Thyroid gland (tissue), 4 donors: ENCODE measurements at regions not wholly inside any gene's neighbourhood (a gene's known extent, or its start where the extent isn't known, plus 50 kb on each side); places are given as distances from the start of the nearest gene placed in this dataset.

Experiments used
- DNase-seq, 2 donors: peaks; one replicate each; pipeline ENCODE4 v3.0.0-alpha.2; 2019
- H3K27ac ChIP-seq, 3 donors: fragments of 200-600 bp; sonication (generic); 1 replicate in 2 of 3; 2 replicates in 1 of 3; pipeline ENCODE4 v1.5.1; 2016 to 2019; ENCODE audit warnings: mild to moderate bottlenecking in 1 of 3, moderate library complexity in 1 of 3
- H3K27me3 ChIP-seq: fragments of 200-600 bp; sonication (generic); one replicate; pipeline ENCODE4 v1.5.1; 2019
- H3K36me3 ChIP-seq, 2 donors: fragments of 200-600 bp; sonication (generic); one replicate each; pipeline ENCODE4 v1.5.1; 2016 to 2019
- H3K4me1 ChIP-seq, 2 donors: fragments of 200-600 bp; sonication (generic); one replicate each; pipeline ENCODE4 v1.5.1; 2017 to 2019
- H3K4me3 ChIP-seq, 3 donors: fragments of 200-600 bp; sonication (generic); replicated peaks in 1 of 3; 1 replicate in 2 of 3; 2 replicates in 1 of 3; pipeline ENCODE4 v1.5.1; 2016; ENCODE audit warnings: mild to moderate bottlenecking in 1 of 3
- H3K9me3 ChIP-seq: fragments of 200-600 bp; sonication (generic); one replicate; pipeline ENCODE4 v1.5.1; 2017
- CTCF ChIP-seq, 6 experiments: fragments of 200-600 bp in 3 of 6; fragments of 450-650 bp in 3 of 6; sonication (generic) in 3 of 6; IDR thresholded peaks; one replicate each; pipeline ENCODE4 v1.5.1; 2016 to 2019; ENCODE audit warnings: antibody characterized with exemption in 6 of 6, mild to moderate bottlenecking in 2 of 6, inconsistent platforms in 1 of 6, moderate library complexity in 1 of 6
- POLR2A ChIP-seq, 2 donors: fragments of 450-650 bp; IDR thresholded peaks; one replicate each; pipeline ENCODE4 v1.6.1; 2017; ENCODE audit warnings: antibody characterized with exemption in 2 of 2, mild to moderate bottlenecking in 2 of 2, moderate library complexity in 1 of 2
- WGBS, 2 donors: methylation state at CpG; one replicate each; pipeline ENCODE4 v1.1.5; 2017; 5-methylcytosine and 5-hydroxymethylcytosine counted together
- intact Hi-C: fragments of 100-400 bp; cut with DNase I; formaldehyde crosslinking; loops from one replicate; pipeline ENCODE4 v1.15.1; 2023

- Histone ChIP-seq H3K27me3 (no peaks in the 10 kb centered on the region), H3K36me3 (no peaks in the 10 kb centered on the region), H3K4me1 (peaks cover 0 to 10% of the 10 kb centered on the region in 2 donors), H3K9me3 (no peaks in the 10 kb centered on the region), H3K27ac (no peak overlapping the region), H3K4me3 (no peak overlapping the region)
- WGBS, 2 donors = 77 to 88% methylated on average over 4 of the region's 4 CpGs
- no peak for TF ChIP-seq POLR2A (IDR thresholded peaks at IDR 0.05)
- DNase-seq = no peak
- intact Hi-C loops = no loop called here
Observed at GRCh38 chr15:70499791-70500190, 263.6 kb downstream of the UACA start.

GRCh38 chr15:70498096-70498626 is 265.2 kb downstream of the UACA start:
- no peaks in the 10 kb centered on the region for H3K27me3 ChIP-seq
- no peak overlapping the region for H3K4me3 ChIP-seq
- DNase-seq = no peak
- H3K4me1 ChIP-seq = no peaks in the 10 kb centered on the region
- no peak overlapping the region for H3K27ac ChIP-seq
- TF ChIP-seq CTCF (IDR thresholded peaks at IDR 0.05) = no peak
- TF ChIP-seq POLR2A (IDR thresholded peaks at IDR 0.05) = no peak
- intact Hi-C loops = no loop called here
- H3K9me3 ChIP-seq = no peaks in the 10 kb centered on the region
- no peaks in the 10 kb centered on the region for H3K36me3 ChIP-seq
- WGBS, 2 donors = 95 to 99% methylated on average over 12 of the region's 12 CpGs

- H3K9me3 ChIP-seq = no peaks in the 10 kb centered on the region
- H3K27ac ChIP-seq = no peak overlapping the region
- H3K4me3 ChIP-seq = no peak overlapping the region
- no peak for DNase-seq
- no peaks in the 10 kb centered on the region for H3K36me3 ChIP-seq
- H3K27me3 ChIP-seq = no peaks in the 10 kb centered on the region
- H3K4me1 ChIP-seq = no peaks in the 10 kb centered on the region
- intact Hi-C loops = no loop called here
- TF ChIP-seq POLR2A (IDR thresholded peaks at IDR 0.05) = no peak
- 89 to 92% methylated on average over 7 of the region's 7 CpGs for WGBS, 2 donors
Observed at GRCh38 chr15:70497661-70498060, 265.7 kb downstream of the UACA start.

GRCh38 chr15:70495991-70496599 is 267.3 kb downstream of the UACA start:
- intact Hi-C loops = no loop called here
- H3K36me3 ChIP-seq = no peaks in the 10 kb centered on the region
- no peak overlapping the region for H3K4me3 ChIP-seq
- DNase-seq = no peak
- H3K27me3 ChIP-seq = no peaks in the 10 kb centered on the region
- TF ChIP-seq POLR2A (IDR thresholded peaks at IDR 0.05) = no peak
- H3K27ac ChIP-seq = no peak overlapping the region
- 92 to 94% methylated on average over 3 to 4 of the region's 4 CpGs for WGBS, 2 donors
- H3K4me1 ChIP-seq = no peaks in the 10 kb centered on the region
- no peaks in the 10 kb centered on the region for H3K9me3 ChIP-seq

- Histone ChIP-seq H3K27ac (no peak overlapping the region), H3K9me3 (no peaks in the 10 kb centered on the region), H3K4me3 (no peak overlapping the region), H3K27me3 (no peaks in the 10 kb centered on the region), H3K36me3 (no peaks in the 10 kb centered on the region), H3K4me1 (no peaks in the 10 kb centered on the region)
- intact Hi-C loops = no loop called here
- TF ChIP-seq POLR2A (IDR thresholded peaks at IDR 0.05) = no peak
- TF ChIP-seq CTCF (IDR thresholded peaks at IDR 0.05) = no peak
- 66 to 68% methylated on average over 8 of the region's 8 CpGs for WGBS, 2 donors
- DNase-seq = no peak
Observed at GRCh38 chr15:70494852-70495571, 268.3 kb downstream of the UACA start.

- TF ChIP-seq CTCF (IDR thresholded peaks at IDR 0.05) (no peak), POLR2A (IDR thresholded peaks at IDR 0.05) (no peak)
- Histone ChIP-seq H3K4me1 (no peaks in the 10 kb centered on the region), H3K27me3 (no peaks in the 10 kb centered on the region), H3K36me3 (no peaks in the 10 kb centered on the region), H3K4me3 (no peak overlapping the region), H3K9me3 (no peaks in the 10 kb centered on the region), H3K27ac (no peak overlapping the region)
- WGBS, 2 donors = 95 to 97% methylated on average over 4 of the region's 4 CpGs
- intact Hi-C loops = no loop called here
- no peak for DNase-seq
Observed at GRCh38 chr15:70494517-70494851, 268.9 kb downstream of the UACA start.
